Stimulated activated CD8-positive, alpha-beta memory T cell treated with anti-CD3 and anti-CD28 coated beads, Interleukin-4, amount 100 ng/mL, for 1 hour (primary cell): ENCODE measurements at regions not wholly inside any gene's neighbourhood (a gene's known extent, or its start where the extent isn't known, plus 50 kb on each side); places are given as distances from the start of the nearest gene placed in this dataset.

Source experiments
- DNase-seq, 2 donors: peaks; one replicate each; pipeline ENCODE4 v3.0.0-alpha.2; 2020; ENCODE audit warnings: low read depth in 2 of 2, low spot score in 1 of 2

DNA sequence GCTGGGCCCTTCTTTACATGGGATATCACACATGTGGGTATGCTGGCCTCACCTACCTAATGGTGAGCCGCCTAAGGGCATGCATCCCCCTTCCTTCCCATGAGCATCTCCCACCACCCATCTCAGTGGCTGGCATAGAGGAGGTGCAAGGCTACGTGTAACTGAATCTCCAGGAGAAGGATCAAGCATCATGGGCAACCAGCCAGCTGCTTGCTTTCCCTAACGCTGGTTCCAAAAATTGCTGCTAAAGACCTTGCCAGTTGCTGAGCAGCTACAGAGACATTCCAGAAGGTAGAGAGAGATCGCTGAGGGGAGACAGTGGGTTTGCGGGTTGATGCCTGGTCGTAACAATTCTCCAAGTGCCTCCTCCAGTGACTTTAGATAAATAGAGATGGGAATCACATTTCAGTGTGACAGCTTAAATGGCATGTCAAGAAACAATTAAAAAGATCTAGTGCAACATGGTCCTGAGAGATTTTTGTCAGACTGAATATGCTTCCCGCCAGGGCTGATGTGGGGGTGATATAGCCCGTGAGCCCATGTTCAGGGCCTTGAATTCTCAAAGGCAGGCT lies 378.4 kb upstream of the CDH5 start:
- no peak for DNase-seq

DNA sequence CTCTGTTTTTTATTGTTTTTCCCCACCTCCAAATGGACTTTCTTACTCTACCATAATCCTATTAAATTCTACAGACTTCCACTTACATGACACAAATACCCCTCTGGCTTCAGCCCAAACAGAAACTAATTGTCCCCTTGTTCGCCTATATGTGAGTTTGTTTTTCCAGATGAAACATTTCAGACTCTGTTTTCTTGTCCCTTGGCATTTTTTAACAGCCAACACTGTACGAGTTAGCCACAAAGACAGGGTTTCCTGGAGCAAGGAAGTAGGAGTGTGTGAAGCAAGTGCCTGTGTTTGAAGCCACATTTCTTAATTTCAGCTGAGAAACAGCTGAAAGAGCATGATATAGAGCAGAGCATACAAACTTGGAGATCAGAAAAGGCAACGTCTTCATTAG lies 382.2 kb upstream of the CDH5 start:
- no peak for DNase-seq

DNA sequence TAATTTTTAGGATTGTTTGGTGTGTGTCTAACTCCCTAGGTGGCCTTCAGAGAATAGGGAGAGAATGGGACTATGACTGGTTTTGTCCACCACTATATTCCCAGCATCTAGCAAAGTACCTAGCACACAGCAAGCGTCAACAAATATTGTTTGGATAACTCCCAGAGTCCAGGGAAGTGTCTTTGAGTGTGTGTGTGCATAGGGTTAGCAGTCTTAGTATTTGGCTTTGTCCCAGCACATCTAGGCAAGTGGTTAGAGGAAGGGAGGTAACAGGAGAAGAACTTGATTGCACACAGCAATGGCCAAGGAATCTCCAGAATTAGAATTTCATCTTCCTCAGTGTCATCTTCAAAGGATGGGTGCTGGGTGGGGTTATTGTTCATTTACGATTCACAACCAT lies 385.4 kb upstream of the CDH5 start:
- DNase-seq = no peak

DNA sequence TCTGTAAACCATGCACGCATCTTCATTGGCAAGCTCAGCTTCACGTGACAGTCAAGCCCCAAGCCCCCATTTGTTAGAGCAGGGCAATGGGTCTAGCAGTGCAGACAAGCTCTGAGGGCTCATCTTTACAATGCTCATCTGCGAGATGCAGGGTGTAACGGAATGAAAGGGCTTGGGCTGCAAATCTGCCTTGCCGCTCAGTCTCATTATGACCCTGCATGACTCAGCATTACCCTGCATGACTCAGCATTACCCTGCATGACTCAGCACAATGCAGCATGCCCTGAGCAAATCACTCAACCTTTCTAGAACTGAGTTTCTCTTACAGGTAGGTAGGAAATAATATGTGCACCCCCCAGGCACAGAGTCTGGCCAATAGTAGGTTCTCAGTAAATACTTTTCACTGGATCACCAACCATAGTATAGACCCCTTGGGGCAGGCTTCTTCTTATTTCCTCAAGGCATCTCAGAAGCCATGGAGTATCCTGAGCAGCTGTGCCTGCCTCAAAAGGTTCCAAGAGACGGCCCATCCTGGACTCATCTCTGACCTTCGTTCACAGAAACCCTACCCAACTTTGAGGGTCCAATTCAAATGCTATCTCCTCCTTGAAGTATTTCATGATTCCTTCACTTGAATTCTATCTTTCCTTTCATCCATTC lies 391.3 kb upstream of the CDH5 start:
- DNase-seq = no peak

DNA sequence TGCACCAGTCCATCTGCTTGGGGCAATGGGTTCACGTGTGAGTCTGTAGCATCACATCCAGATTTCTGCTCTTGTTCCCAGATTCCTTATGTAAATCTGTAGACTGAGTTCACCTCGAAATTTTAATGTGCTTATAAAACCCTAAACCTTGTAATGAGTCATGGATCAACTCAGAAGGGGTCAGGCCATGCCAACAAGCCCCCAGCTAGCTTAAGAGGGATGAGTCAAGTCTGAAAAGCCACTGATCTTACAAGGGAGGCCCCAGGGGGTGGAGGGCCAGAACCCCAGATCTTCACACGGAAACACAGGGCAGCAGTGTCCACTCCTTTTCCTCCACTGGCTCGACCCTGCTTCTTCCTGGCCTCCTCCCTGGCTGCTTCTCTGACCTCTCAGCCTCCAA lies 399.1 kb upstream of the CDH5 start:
- DNase-seq = no peak

DNA sequence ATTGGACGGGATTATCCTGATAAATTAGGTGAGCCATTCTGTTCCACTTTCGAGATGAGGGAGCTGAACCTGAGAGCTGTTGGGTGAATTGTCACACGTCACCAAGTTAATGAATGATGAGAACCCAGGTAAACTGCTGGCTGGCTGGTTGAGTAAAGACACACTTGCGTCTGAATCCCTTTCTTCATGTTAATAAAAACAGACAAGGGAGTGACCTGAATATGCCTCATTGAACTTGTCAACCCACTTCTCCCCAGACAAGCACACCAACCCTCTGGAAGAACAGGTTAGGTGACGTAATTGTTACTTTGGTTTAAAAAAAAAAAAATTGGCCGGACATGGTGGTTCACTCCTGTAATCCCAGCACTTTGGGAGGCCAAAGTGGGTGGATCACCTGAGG lies 400.9 kb upstream of the CDH5 start:
- no peak for DNase-seq

DNA sequence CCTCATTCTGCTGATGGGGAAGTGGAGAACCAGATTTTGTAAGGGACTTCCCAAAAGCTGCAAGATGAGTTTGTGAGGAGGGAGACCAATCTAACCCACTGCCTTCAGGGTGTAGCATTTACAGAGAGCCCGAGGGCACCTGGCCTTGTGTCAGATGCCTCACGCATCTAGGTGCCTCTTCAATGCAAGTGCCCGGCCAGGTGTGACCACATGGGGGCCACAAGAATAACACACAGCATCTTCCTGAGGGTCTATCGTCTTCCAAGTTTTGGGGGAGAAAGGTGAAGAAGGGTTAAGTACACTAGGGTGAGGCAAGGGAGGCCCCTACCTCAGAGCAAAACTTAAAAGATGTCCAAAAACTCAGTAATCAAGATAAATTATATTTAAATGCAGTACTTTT lies 401.7 kb upstream of the CDH5 start:
- no peak for DNase-seq

DNA sequence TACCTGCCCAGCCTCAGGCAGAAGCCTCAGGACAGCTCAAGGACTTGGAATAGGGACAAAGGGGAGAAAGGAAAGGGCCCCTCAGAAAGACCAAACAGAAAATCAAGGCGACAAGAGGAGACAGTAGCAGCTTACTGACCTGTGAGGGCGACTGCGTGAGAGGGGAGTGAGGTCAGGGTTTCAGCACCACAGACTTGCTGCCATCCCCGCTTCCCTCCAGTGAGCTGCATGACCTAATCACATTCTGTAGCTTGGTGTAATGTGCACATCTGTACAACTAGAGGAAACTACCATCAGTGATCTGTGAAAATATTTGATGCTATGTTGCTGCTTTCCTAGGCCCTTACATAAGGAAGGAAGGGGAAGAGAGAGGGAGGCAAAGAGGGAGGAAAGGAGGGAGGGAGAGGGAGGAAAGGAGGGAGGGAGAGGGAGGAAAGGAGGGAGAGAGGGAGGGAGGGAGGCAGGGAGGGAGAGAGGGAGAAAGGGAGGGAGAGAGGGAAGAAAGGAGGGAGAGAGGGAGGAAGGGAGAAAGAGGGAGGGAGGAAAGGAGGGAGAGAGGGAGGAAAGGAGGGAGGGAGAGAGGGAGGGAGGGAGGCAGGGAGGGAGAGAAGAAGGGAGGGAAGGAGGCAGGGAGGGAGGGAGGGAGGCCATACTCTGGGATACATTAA lies 404.9 kb upstream of the CDH5 start:
- no peak for DNase-seq

DNA sequence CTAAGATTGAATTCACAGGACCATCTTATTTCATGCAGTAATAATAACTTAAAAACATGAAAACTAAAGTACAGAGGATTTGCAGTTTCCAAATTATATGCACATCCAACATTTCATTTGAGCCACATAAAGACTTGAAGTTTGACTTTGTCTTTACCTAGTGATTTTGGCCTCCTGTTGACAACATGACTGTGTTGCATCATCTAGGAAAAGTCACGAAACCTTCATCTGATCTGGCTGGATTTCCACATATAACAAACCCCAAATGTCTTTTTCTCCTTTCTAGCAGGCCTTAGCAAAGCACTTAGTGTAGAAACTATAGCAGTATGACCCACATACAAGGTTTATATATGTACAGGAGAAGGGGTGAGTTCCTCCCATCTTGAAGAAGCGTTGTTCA lies 406.5 kb upstream of the CDH5 start:
- DNase-seq = no peak

DNA sequence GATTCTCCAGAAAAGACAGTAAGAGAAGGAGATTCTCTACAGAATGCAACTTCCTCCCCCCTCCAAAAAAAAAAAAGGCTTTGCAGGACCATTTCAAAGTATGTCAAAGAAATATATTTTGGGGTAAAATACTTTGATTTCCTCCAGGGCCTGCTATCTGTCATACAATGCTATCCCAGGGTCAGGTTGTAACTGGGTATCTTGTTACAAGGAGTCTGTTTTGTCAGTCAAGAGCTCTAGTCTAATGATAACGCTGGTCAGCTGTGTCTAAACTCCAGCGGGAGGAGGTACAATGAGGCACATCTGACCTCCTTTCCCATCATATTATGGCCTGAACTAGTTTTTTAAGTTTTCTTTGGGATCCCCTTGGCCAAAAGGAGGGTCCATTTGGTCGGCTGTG lies 408.4 kb upstream of the CDH5 start:
- no peak for DNase-seq

DNA sequence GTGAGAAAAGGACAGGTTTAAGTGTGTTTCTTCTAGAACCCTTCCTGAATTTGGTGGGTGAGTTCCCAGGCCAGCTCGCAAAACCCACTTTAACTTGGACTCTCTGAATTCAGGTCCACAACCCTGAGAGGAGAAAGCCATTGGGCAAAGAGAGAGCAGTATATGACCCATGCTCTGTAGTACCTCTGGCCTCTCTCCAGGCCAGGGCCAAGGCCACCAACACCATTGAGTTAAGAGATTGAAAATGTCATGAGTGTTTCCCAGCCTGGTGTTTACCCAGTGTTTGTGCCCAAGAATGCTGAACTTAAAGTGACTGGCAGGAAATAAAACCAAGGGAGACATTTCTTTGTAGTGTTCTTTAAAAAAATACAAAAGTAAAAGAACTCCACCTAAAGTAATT lies 410.4 kb upstream of the CDH5 start:
- DNase-seq = no peak

DNA sequence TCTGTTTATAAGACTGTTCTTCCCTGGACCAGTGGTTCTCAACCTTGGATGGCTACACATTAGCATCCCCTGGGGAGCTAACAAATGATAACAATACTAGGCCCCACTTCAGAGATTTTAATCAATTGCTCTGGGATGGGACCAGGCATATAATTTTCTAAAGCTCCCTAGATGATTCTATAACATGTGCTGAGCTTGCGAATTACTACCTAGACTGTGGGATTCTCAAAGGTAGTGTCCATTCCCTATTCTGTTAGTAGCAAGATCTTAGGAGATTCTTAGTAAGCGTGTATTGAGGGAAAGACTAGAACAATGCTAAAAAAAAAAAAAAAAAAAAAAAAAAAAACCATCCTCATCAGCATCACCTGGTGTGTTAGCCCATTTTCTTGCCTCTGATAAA lies 412.0 kb upstream of the CDH5 start:
- no peak for DNase-seq

DNA sequence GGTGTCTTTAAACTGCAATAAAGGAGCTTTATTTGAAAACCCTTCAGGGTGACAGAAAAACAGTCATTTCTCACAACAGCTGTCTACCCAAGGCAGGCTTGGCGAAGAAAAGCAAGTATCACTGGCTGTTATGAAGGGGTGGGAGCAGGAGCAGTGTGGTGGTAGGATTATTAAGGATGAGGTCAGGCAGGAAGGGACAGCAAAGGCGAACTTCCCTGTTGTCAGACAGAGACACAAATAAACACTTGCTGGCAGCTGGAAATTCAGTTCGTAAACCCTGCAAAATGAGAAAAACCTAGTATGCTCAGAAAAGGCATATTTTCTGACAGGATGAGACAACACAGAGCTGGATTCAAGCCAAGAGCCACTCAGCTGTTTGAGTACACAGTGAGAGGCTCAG lies 416.3 kb upstream of the CDH5 start:
- DNase-seq = no peak

DNA sequence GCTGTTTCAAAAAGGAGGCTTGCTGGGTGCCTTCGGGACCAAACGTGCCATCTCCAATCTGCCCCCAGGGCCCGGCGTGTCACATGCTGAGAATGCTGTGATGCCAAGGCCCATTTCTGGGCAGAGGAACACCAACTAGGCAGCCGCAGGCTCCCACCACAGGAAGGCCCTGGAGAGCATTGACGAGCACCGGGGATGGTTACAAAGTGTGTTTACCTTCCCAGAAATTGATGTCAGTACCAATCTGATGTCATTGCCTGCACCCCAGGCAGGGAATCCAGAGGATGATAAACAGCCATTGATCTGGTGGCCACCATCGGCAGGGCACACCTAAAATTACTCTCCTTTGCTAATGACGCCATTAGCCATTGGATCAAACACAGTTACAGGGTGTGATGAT lies 418.1 kb upstream of the CDH5 start:
- no peak for DNase-seq

DNA sequence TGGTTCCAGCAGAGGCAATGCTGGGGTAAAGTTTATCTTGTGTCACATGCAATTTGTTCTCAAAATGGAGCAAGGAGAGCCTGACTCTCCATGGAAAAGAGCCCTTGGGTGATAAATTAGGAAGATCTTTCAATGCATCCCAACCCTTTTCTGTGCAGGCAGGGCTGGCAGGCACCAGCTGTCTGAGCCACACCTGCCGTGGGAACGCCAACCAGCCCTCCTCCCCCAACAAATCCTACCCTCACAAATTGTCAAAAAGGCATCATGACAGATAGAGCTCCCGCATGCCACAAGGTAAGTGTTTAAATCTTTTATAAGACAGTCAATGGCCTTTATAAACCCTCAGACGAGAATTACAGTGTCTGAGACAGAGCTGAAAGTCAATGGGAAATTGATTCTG lies 418.5 kb upstream of the CDH5 start:
- DNase-seq = no peak

DNA sequence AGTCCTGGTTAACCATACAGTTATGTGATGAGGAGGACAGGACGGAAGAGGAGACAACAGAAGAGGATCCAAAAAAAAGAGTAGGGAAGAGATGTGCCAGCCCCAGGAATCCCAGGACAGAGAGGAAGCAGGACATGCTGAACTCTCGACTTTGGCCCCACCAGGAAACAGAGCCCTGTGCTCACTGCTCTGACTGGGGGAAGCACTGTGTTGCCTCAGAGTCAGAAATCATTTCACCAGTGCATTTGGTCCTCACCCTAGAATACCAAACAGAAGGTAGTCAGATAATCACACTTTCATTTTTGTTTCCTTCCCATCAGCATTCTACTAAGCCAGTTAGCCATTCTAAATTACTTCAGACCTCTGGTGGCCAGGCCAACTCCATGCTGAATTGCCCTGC lies 421.0 kb upstream of the CDH5 start:
- no peak for DNase-seq

DNA sequence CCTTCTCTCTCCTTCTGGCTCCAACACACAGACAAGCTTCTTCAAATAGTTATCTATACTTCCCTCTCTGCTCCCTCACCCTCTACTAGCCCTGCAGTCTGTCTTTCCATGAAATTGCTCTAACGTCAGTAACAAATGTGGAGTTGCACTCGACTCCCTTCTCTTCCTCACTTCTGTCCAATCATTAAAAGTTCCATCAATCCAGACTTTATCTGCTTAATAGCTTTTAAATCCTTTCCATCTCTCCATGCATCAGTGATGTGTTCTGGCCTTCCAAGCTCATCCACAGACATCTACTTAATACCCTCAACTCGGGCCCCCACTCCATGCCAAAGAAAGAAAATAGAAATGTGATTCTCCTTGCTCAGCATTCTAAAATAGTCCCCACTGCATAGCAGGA lies 422.1 kb upstream of the CDH5 start:
- no peak for DNase-seq

DNA sequence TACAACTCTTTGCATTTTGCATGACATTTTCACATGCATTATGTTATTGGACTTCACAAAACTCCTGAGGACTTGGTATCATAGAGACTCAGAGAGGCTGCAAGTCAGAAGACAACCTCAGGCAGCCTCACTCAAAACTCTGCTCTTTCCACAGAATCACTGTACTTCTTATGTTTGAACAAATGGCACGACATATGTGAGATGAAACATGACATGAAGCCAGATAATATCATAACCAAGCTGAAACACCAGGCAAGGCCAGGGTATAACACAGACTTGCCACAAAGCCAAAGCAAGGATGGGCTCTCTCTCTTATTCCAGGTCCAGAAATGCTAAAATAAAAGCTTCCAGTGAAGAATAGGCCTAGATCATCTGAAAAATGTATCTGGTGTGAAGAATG lies 425.8 kb upstream of the CDH5 start:
- no peak for DNase-seq

DNA sequence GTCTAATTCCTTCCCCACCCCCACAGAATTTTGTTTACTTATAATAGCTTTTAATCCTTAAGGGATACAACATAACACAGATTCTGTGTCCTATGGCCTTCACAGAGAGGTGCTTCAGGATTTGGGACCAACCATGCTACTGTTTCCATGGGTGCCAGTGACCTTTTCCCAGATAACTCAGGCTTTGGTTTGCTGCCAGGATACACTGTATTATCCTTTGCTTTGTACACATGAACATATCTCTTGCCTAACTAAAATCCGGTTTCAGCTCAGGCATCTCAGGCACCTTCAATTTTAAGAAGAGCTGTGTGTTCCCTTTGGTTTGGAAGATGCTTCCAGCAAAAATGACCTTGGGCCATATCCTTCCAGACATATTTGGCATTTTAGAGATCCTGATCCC lies 428.4 kb upstream of the CDH5 start:
- no peak for DNase-seq

DNA sequence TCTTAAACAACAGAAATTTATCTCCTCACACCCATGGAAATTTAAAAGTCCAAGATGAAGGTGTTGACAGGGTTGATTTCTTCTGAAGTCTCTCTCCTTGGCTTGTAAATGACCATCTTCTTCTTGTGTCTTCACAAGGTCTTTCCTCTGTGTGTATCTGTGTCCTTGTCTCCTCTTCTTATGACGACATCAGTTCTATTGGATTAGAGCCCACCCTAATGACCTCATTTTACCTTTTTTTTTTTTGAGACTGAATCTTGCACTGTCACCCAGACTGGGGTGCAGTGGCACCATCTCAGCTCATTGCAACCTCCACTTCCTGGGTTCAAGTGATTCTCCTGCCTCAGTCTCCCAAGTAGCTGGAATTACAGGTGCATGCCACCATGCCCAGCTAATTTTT lies 429.0 kb upstream of the CDH5 start:
- DNase-seq = no peak

DNA sequence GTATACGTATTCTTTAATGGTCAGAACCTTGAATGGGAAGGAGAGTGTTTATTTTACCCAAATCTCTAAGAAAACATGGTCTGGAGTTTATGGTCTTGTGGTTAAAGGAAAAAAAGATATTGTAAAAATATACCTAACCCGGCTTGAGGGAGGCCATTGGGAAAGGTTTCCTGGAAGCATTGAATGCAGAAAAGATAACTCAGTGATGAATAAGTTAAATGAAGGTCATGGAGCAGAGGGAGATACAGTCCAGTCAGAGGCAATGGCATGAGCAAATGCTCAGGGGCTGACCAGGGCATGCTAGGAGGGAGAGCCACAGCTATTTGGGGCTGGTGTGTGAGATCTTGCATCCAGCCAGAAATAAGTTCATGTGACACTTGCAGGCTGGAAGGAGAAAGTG lies 430.4 kb upstream of the CDH5 start:
- DNase-seq = no peak

DNA sequence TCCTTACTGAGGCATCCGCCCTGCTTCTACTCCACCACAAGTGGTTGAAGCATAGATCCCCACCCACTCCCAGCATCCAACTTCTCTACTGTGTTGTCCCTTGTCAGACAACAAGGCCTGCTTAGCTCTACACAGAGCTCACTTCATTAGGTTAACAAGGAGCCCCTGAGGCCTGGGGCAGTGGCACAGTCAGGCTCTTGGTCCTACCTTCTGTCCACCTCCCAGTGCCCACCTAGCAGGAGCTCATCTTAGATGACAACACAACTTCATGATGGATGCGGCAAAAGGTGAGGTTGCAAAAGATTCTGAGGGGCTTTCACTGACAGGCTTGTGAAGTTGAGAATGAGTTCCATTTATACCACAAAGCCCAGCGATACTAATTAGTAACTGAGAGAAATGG lies 432.0 kb upstream of the CDH5 start:
- DNase-seq = no peak

DNA sequence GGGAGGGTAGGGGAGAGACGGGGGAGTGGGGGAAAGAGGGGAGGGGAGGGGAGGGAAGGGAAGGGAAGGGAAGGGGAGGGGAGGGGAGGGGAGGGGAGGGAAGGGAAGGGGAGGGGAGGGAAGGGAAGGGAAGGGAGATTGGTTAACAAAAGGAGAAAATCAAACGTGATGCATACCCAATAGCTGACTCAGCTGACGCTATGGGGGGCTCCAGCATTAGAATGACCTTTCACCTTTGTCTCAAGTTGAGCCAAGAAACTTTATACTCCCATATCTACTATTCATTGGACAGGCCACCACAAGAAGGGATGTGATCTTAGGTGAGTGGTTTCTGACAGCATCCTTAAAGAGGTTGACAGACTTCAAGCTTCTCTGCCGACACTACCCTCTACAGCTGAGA lies 432.8 kb upstream of the CDH5 start:
- DNase-seq = no peak
